GM19240 (cell line): ENCODE measurements at regions not wholly inside any gene's neighbourhood (a gene's known extent, or its start where the extent isn't known, plus 50 kb on each side); places are given as distances from the start of the nearest gene placed in this dataset.
"Not testable (repeated sequence)": the region's sequence is repeated elsewhere in the genome, so short reads cannot be mapped to it uniquely, and the experiment has no call there.

ENCODE experiments used
- DNase-seq: peaks from one replicate; pipeline ENCODE4 v3.0.0; 2011; ENCODE audit warnings: low spot score; ENCODE audit not compliant: insufficient read length

- DNase-seq, result no peak
Measured at GRCh38 chr2:48219234-48219554, 95.3 kb upstream of the FOXN2 start.

- DNase-seq, result no peak
Measured at GRCh38 chr2:48219555-48220436, 94.7 kb upstream of the FOXN2 start.

GRCh38 chr2:48220501-48220900 is 94.0 kb upstream of the FOXN2 start:
- DNase-seq, result no peak

GRCh38 chr2:48221846-48222516 is 92.5 kb upstream of the FOXN2 start:
- no peak for DNase-seq

DNA sequence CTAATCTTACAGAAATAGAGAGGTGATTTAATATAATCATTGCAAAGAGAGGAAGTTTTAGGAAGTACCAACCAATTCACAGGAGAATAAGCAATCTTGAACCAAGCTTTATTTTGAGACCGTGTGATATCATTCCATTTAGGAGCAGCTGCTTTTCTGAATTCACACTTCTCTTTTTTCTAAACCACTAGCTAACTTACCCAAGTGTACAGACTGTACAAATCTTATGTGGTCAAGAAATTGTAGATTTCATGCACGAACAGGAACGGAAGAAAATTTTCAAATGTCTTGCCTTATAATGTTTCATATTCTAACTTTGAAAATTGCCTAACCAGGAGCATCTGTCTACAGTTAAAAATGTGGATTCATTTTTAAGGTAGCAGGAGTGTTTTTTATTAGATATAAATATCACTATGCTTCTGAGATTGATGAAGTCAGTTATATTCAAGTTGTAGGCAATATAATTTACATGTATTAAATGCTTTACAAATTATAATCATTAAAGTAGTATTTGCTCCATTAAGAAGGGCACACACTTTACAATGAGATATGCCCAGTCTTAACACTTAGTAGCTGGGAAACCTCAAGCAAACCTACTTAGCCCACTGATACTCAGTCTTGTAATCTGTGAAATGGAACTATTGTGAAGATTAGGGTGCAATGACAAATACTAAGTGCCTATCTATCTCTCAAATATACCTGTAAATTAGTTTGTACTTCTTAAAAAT is 86.7 kb upstream of the FOXN2 start:
- DNase-seq, result no peak

- DNase-seq, result no peak
Measured at GRCh38 chr2:48228345-48228684, 86.2 kb upstream of the FOXN2 start.

GRCh38 chr2:48229063-48229462 is 85.4 kb upstream of the FOXN2 start:
- no peak for DNase-seq

DNA sequence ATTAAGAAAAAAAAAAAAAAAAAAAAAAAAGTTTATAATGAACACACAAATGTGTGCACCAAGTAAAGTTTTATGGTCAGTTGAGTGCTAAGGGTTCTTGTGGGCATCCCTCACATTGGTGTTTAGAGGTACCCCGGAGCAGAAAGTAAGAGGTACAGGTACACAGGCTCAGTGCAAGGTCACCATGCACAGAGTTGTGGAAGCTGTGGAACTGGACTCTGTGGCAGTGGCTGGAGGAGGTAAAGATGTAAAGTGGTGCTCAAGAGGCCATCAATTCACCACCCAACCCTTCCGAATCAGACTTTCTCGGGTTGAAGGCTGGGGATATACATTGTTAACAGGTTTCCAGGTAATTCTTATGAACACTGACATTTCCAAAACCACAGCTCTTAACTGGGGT is 83.6 kb upstream of the FOXN2 start:
- no peak for DNase-seq

GRCh38 chr2:48232351-48232750 is 82.1 kb upstream of the FOXN2 start:
- DNase-seq, result no peak

- no peak for DNase-seq
Measured at GRCh38 chr2:48233005-48233404, 81.5 kb upstream of the FOXN2 start.

DNA sequence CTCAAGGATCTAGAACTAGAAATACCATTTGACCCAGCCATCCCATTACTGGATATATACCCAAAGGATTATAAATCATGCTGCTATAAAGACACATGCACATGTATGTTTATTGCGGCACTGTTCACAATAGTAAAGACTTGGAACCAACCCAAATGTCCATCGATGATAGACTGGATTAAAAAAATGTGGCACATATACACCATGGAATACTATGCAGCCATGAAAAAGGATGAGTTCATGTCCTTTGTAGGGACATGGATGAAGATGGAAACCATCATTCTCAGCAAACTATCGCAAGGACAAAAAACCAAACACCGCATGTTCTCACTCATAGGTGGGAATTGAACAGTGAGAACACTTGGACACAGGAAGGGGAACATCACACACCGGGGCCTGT is 80.7 kb upstream of the FOXN2 start:
- not testable (repeated sequence) for DNase-seq

DNA sequence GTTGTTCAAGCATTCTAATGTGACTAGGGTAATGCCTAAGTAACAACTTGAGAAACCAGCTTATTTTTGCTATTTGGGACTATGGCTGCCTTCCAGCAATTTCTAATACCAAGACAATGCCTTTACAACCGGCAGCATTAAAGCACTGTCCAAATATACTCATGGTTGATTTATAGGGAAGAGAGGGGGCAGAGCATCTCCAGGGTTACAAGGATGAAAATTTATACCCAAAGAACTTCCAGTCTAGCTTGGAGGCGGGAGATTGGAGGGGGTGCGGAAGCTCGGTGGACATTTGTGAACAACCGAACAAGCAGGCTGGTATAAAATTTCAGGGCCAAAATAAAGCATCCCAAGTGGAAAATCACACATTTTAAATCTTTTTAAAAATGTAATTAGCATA is 79.4 kb upstream of the FOXN2 start:
- DNase-seq, result no peak

DNA sequence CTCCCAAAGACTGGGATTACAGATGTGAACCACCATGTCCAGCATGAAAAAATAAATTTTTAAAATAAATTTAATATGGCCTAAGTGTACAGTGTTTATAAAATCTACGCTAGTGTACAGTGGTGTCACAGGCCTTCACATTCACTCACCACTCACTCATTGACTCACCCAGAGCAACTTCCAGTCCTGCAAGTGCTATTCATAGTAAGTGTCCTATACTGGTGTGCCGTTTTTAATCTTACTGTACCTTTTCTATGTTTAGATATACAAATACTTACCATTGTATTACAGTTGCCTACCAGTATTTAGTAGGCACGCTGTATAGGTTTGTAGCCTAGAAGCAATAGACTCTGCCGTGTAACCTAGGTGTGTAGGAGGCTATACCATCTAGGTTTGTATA is 76.1 kb upstream of the FOXN2 start:
- no peak for DNase-seq

GRCh38 chr2:48240912-48241311 is 73.6 kb upstream of the FOXN2 start:
- no peak for DNase-seq

DNA sequence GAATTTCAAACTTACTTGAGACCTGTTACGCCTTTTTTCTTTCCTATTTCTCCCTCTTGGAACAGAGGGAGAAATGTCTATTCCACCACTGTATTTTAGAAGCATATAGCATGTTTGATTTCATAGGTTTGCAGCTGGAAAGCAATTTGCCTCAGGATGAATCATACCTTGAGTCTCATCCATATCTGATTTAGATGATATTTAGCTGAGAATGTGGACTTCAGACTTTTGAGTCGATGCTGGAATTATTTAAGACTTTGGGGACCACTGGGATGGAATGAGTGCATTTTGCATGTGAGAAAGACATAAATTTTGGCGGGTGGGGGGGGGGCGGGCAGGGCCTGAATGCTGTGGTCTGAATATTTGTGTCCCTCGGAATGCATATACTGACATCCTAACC is 67.3 kb upstream of the FOXN2 start:
- no peak for DNase-seq

- no peak for DNase-seq
Measured at GRCh38 chr2:48248251-48248933, 66.1 kb upstream of the FOXN2 start.

DNA sequence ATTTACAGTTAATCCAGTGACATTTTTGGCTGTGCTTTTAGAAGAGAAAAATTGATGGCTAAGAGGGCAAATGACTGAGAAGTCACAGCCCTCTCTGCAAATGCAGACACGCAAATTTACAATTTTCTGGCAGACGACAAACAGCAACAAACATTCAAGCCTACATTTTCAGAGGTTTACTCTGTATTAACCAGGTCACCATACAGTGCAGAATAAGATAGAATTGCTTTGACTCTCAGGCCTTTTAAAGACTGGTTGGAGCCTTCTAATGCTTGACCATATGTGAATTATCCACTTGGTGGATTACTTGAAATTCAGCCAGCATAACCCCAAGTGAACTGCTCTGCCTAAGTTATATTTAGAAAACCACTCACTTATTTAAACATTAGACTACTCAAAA is 65.5 kb upstream of the FOXN2 start:
- no peak for DNase-seq

DNA sequence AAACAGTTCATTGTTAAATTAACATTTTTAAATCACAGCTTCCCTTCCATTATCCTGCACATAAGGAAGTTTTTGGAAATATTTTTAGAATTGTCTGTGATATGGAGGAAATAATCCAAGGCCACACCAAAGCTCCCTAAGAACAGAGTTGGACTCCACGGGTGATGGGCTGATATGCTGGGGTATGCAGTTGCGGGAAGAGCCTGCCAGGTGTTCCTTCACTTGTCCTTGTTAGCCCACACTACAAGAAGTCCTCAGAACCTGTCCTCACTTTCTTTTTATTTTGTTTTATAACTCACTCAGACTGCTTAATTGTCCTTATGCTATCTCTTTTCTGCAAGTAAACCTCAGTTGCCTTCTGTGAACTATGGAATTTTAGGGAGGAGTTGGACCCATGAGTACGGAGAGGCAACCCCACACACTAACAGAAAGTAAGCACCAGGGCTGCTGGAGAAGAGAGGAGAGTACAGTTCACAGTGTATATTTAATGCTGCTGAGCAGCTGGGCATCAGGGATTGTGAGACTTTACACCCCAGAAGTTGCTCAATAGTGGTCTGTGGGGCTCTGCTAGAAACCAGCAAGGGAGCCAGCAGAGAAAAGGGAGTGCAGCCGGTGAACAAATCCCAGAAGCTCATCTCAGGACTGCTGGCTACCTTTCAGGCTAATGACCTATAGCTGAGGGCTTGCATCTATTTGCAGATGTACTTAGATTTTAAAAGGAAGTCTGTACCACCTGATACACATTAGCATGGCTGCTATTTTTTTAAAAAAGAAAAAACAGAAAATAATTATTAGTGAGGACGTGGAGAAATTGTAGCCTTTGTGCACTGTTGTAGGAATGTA is 64.6 kb upstream of the FOXN2 start:
- no peak for DNase-seq

- no peak for DNase-seq
Measured at GRCh38 chr2:48250474-48250844, 64.0 kb upstream of the FOXN2 start.

DNA sequence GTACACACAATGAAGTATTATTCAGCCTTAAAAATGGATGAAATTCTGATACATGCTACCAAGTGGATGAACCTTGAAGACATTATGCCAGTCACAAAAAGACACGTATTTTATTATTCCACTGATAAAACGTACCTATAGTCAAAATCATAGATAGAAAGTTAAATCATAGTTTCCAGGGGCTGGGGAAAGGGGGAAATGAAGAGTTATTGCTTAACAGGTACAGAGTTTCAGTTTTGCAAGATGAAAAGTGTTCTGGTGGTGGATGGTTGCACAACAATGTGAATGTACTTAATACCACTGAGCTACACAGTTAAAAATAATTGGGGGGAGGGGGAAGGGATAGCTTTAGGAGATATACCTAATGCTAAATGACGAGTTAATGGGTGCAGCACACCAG is 63.5 kb upstream of the FOXN2 start:
- DNase-seq, result no peak
